ENCODE measurements at regions not wholly inside any gene's neighbourhood (a gene's known extent, or its start where the extent isn't known, plus 50 kb on each side); places are given as distances from the start of the nearest gene placed in this dataset.

- H3K79me1 ChIP-seq (ENCODE audit: insufficient read depth, low read depth, low read length, poor library complexity, severe bottlenecking), result no peaks in the 10 kb centered on the region
- no CpG with 5 or more reads among the region's 4 CpGs for WGBS (ENCODE audit: extremely low coverage, insufficient read length, low lambda C conversion rate)
Measured at GRCh38 chr16:64711026-64711425, 410.8 kb downstream of the CDH11 start.

More at GRCh38 chr16:64711026-64711425, 410.8 kb downstream of the CDH11 start:
- Mint-ChIP-seq H3K27me3 (ENCODE audit: low read depth) (no peaks in the 10 kb centered on the region), H3K4me1 (peaks cover under 1 to 2% of the 10 kb centered on the region in 2 experiments), H3K4me3 (no peak overlapping the region), H3K9me3 (no peaks in the 10 kb centered on the region; a peak in 1 of 5 replicates), H3K36me3 (ENCODE audit: insufficient read depth in 1 of 3, low read depth in 3 of 3) (no peaks in the 10 kb centered on the region), H3K27ac (no peak overlapping the region)
- H3K14ac ChIP-seq (ENCODE audit: insufficient read depth, low read length), result no peak overlapping the region
- H4K20me1 ChIP-seq (ENCODE audit: control insufficient read depth, insufficient read depth, insufficient read length), result no peaks in the 10 kb centered on the region
- no peaks in the 10 kb centered on the region for H3K4me1 ChIP-seq (ENCODE audit: insufficient read depth, low read length)
- H3T11ph ChIP-seq (ENCODE audit: low read length), result no peak overlapping the region
- no peak for DNase-seq
- no peak overlapping the region for H3K18ac ChIP-seq (ENCODE audit: insufficient read length, low read depth, low read length)
- no peak overlapping the region for H2BK12ac ChIP-seq (ENCODE audit: insufficient read length, low read depth, low read length)
- no peak overlapping the region for H2BK120ac ChIP-seq (ENCODE audit: low read depth, low read length, poor library complexity, severe bottlenecking)
- H4K5ac ChIP-seq (ENCODE audit: insufficient read length, low read depth, low read length), result no peak overlapping the region
- H3K23me2 ChIP-seq (ENCODE audit: insufficient read length, low read depth, low read length, poor library complexity, severe bottlenecking), result no peaks in the 10 kb centered on the region
- H3K23ac ChIP-seq (ENCODE audit: insufficient read length, low read depth, low read length), result no peak overlapping the region
- no peak overlapping the region for H3K9ac ChIP-seq (ENCODE audit: extremely low read depth, insufficient read length, low read length)
- H3K56ac ChIP-seq (ENCODE audit: insufficient read length, low read depth, low read length), result no peak overlapping the region
- no peak overlapping the region for H2BK5ac ChIP-seq (ENCODE audit: insufficient read length, low read length)
- H2BK15ac ChIP-seq (ENCODE audit: low read depth, low read length), result no peak overlapping the region
- H2AFZ ChIP-seq (ENCODE audit: low read length), result no peak overlapping the region
- H3K79me2 ChIP-seq (ENCODE audit: insufficient read depth, low read length), result no peaks in the 10 kb centered on the region
- no peak overlapping the region for H3K4ac ChIP-seq (ENCODE audit: low read depth, low read length)
- no peak overlapping the region for H2AK5ac ChIP-seq (ENCODE audit: insufficient read length, low read length)
- no peak overlapping the region for H3K27ac ChIP-seq (ENCODE audit: insufficient read length, low read depth, low read length)
- H4K91ac ChIP-seq (ENCODE audit: insufficient read length, low read depth, low read length), result no peak overlapping the region
- H3K27me3 ChIP-seq (ENCODE audit: insufficient read depth, low read length), result no peaks in the 10 kb centered on the region
- no peak overlapping the region for H2BK20ac ChIP-seq (ENCODE audit: low read depth, low read length, poor library complexity, severe bottlenecking)
- no peak for TF ChIP-seq CTCF (conservative IDR thresholded peaks at IDR 0.05)
- H3K9me3 ChIP-seq (ENCODE audit: control insufficient read depth, low read depth, low read length), result no peaks in the 10 kb centered on the region
- H3K4me2 ChIP-seq (ENCODE audit: insufficient read depth, insufficient read length, low read length), result no peak overlapping the region
- H4K8ac ChIP-seq (replicated peaks; ENCODE audit: insufficient read length, low read depth, low read length), result no peak overlapping the region

Measured in H9 (cell line).